Activated CD8-positive, alpha-beta memory T cell treated with anti-CD3 and anti-CD28 coated beads, Interleukin-2, amount 50 U/mL, for 1 hour (primary cell): ENCODE measurements at regions not wholly inside any gene's neighbourhood (a gene's known extent, or its start where the extent isn't known, plus 50 kb on each side); places are given as distances from the start of the nearest gene placed in this dataset.
"Not testable (repeated sequence)": the region's sequence is repeated elsewhere in the genome, so short reads cannot be mapped to it uniquely, and the experiment has no call there.

Experiments
- DNase-seq: peaks from one replicate; pipeline ENCODE4 v3.0.0-alpha.2; 2020; ENCODE audit errors: extremely low read depth

GRCh38 chr1:198969981-198970380, 331.1 kb downstream of the PTPRC start:
- DNase-seq: no peak

DNA sequence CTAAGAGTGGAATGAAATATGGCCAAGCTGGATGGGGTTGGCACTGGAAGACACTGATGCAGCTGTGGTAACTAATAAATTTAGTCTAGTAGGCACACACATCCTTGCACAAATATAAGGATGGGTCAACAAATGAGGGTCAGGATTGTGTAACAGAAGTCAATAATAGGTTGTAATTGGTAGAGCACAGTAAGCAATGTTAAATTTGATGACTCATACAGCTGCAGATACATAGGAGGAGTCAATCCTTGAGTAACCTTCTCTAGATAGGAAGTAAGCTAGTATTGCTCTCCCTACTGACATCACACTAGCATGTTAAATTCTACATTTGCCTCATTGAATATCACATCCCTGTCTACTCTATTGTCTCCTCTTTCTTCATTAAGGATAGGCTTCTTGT, 332.1 kb downstream of the PTPRC start:
- DNase-seq: no peak

DNA sequence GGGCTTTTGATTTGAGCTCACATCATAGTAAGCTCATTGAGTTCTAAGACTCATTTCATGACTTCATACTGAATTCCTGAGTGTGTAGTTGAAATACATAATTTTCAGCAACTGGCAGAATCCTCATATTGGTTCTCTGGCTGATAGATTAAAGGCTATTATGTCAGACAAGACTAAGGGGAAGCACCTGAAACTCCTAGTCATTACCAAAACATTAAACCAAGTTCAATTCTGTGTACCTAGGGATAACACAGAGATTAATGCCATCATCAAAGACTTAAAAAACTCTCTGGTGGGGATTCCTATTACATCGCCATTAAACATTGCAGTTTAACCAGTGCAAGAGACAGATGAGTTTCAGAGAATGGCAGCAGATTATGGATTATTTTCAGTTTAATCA, 339.1 kb downstream of the PTPRC start:
- no peak for DNase-seq

- DNase-seq: no peak
Measured at GRCh38 chr1:198978523-198978922, 339.7 kb downstream of the PTPRC start.

DNA sequence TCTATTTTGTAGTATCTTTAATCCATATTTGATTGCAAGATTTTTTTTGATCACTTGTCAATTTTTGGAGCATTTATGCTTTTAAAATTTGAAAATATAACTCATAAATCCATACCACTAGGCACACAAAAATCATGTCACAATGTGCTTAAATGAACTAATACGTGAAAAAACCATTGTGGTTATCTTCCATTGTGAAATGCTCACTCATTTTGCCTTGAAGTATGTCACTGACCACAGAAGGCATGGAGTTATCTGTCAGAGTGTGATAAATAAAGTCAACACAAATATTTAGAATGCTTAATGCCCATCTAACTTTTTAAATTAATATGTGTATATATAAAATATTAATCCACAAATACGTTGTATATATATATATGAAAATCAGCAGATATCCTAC, 347.2 kb downstream of the PTPRC start:
- no peak for DNase-seq

- no peak for DNase-seq
Measured at GRCh38 chr1:198986442-198986841, 347.6 kb downstream of the PTPRC start.

DNA sequence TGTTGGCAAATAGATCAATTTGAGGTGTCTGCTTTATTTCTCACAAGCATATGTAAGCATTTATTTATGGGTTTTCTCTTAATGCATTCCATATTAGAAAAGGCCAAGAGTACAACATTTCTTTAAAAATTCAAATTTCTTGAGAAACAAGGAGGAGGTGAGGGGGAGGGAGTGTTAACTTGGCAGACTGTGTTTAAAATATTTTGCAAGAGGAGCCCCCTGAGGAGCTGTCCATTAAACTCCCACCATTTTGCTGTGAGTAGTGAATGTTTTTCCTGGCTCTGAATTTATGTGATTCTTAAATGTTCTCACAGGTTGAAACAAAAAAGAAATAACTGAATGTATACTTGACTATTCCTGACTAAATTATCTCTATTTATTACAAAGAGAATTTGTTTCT, 363.8 kb downstream of the PTPRC start:
- DNase-seq: no peak

GRCh38 chr1:199007423-199007822, 368.6 kb downstream of the PTPRC start:
- no peak for DNase-seq

GRCh38 chr1:199009447-199009846, 370.6 kb downstream of the PTPRC start:
- DNase-seq: no peak

DNA sequence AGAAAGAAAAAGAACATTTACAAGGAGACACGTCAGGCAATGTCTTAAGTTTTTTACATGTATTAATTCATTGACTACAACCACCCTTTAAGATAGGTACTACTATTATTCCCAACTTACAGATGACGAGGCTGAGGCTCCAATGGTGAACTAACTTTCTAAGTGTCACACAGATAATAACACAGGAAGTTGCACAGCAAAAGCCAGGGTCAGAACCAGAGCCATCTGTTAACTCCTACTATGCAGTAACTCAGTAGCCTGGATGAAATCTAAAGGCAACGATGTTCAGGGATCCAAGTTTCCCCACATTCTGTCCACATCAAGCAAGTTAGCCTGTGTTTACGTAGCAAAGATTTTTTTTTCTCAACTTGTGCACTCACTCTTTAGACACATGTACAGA, 371.7 kb downstream of the PTPRC start:
- DNase-seq: no peak

- no peak for DNase-seq
Measured at GRCh38 chr1:199010933-199011332, 372.1 kb downstream of the PTPRC start.

DNA sequence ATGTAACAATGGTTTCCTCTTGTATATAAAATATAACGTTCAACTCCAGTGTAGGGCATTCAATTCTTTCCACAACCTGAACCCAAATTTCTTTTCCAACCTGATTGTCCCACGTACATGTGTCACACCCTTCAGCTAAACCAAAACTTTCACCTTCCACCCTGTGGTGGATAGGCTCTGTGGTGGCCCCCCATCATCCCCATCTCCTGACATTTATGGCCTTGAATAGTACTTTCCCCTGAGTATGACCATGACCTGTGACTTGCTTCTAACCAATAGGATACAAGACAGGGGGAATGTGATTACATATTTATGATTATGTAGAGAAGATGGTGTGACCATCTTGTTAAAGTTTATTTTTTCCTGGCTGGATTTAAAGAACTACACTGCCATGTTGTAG, 377.0 kb downstream of the PTPRC start:
- no peak for DNase-seq

- DNase-seq: no peak
Measured at GRCh38 chr1:199018471-199019135, 379.8 kb downstream of the PTPRC start.

DNA sequence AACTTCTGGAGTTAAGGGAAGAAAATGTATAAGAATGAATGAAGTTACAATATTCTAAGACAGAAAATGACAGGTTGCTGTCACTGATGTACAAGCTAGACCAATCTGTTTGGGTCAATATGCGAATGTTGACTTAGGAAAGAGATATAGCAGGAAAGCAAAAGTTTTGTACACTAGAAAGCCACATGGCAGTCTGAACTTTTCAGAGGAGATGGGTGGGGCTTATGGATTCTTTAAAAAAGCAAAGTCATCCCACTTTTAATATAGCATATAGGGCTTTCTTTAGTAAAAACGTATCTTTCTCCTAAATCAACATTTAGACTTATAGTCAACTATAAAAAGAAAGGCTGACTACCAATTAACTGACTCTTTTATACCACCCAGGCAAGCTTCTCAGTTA, 381.2 kb downstream of the PTPRC start:
- no peak for DNase-seq

GRCh38 chr1:199020904-199021303, 382.1 kb downstream of the PTPRC start:
- DNase-seq: no peak

GRCh38 chr1:199029401-199029800, 390.6 kb downstream of the PTPRC start:
- no peak for DNase-seq

DNA sequence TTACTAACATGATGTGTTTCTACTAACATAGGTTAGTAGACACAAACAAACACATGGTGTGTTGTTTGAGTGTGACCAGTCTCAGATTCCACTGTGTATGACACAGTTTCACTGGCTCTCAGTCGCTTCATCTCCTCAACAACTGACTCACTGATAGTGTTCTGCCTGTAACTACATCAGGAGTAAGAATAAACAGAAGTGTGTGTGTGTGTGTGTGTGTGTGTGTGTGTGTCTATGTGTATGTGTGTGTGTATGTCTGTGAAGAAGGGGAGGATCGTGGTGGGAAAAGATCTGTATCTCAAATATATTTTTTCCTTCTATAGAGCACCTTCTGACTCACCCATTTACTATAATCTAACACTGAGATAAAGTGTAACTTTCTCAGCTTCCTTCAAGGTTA, 391.0 kb downstream of the PTPRC start:
- DNase-seq: no peak

DNA sequence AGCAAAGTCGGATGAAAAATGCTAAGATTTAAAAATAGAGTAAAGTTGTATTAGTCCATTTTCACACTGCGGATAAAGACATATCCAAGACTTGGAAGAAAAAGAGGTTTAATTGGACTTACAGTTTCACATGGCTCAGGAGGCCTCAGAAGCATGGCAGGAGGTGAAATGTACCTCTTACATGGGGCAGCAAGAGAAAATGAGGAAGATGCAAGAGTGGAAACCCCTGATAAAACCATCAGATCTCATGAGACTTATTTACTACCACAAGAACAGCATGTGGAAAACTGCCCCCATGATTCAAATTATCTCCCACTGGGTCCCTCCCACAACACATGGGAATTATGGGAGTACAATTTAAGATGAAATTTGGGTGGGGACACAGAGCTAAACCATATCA, 391.7 kb downstream of the PTPRC start:
- DNase-seq: not testable (repeated sequence)

GRCh38 chr1:199031170-199031569, 392.3 kb downstream of the PTPRC start:
- not testable (repeated sequence) for DNase-seq

- DNase-seq: not testable (repeated sequence)
Measured at GRCh38 chr1:199032479-199032878, 393.6 kb downstream of the PTPRC start.

- no peak for DNase-seq
Measured at GRCh38 chr1:199033661-199034060, 394.8 kb downstream of the PTPRC start.

DNA sequence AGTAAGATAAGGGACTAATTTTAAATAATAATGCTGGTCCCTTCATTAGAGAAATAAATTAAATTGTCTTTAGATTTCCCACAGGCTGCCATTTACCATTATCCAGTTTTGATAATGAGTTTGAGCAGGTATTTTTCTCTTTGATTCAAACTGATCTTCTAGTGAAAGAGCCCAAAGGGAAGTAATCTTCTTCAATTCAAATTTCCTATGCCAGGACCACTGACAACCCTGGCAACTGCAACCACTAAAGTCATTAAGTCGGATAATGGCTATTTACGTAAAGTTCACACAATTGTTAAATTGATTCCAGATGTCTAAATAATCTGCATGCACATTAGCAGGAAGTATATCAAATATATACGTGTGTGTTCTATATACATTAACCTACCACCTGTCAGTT, 399.3 kb downstream of the PTPRC start:
- DNase-seq: no peak

DNA sequence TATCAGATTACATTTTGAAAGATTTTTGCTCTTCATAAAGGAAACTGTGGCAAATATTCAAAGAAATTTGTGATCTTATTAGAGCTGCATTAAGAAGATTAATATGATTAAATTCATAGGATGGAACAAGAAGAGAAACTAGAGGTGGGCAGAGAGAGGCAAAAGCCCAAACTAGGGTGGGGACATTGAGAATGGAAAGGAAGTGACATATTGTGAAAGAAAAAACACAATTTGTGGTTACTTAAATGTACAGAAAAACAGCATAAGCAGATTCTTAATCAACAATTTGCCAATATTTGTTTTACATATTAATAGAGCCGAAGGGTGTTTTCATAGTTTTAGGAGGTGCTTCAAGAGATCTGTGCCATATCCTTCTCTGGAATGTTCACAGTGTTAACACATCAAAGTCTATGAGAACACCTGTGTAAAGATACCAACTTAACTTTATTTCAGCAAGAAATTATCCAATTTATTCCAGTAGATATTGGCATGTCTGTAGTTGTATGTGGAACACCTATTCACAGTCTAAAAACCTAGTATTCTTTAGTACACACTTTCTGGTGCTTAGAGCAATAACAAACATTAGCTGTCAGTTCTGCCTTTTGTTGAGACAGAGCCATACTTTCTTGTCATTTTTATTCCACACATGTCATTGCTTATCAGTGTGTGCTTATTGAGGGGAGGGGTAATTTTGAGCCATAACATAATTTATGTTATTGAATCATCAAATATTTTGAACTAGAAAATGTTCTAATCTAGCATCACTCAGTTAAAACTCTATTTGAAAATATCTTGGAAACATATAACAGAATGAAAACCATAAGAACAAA, 401.5 kb downstream of the PTPRC start:
- no peak for DNase-seq
